ENCODE measurements at regions not wholly inside any gene's neighbourhood (a gene's known extent, or its start where the extent isn't known, plus 50 kb on each side); places are given as distances from the start of the nearest gene placed in this dataset.

- TF ChIP-seq CTCF (IDR thresholded peaks at IDR 0.05; ENCODE audit: control insufficient read depth, extremely low read depth, insufficient read depth), result no peak
- no peak overlapping the region for H3K4me3 ChIP-seq (ENCODE audit: low read depth, low read length)
- DNase-seq (ENCODE audit: low read depth), result no peak
These were observed 1755.0 kb downstream of the MAT2B start for GRCh38 chr5:165260426-165260825.

- no peak for TF ChIP-seq CTCF (IDR thresholded peaks at IDR 0.05; ENCODE audit: control insufficient read depth, extremely low read depth, insufficient read depth)
- no peak for DNase-seq (ENCODE audit: low read depth)
- H3K4me3 ChIP-seq (ENCODE audit: low read depth, low read length), result no peak overlapping the region
These were observed 1758.1 kb downstream of the MAT2B start for GRCh38 chr5:165263536-165263935.

- no peak for DNase-seq (ENCODE audit: low read depth)
- no peak for TF ChIP-seq CTCF (IDR thresholded peaks at IDR 0.05; ENCODE audit: control insufficient read depth, extremely low read depth, insufficient read depth)
- H3K4me3 ChIP-seq (ENCODE audit: low read depth, low read length), result no peak overlapping the region
These were observed 1761.5 kb downstream of the MAT2B start for GRCh38 chr5:165266939-165267338.

GRCh38 chr5:165272436-165272835, 1767.0 kb downstream of the MAT2B start:
- no peak for TF ChIP-seq CTCF (IDR thresholded peaks at IDR 0.05; ENCODE audit: control insufficient read depth, extremely low read depth, insufficient read depth)
- no peak for DNase-seq (ENCODE audit: low read depth)
- H3K4me3 ChIP-seq (ENCODE audit: low read depth, low read length), result no peak overlapping the region

- no peak for TF ChIP-seq CTCF (IDR thresholded peaks at IDR 0.05; ENCODE audit: control insufficient read depth, extremely low read depth, insufficient read depth)
These were observed 1772.2 kb downstream of the MAT2B start for GRCh38 chr5:165277661-165278060.

GRCh38 chr5:165282491-165282890, 1777.1 kb downstream of the MAT2B start:
- no peak overlapping the region for H3K4me3 ChIP-seq (ENCODE audit: low read depth, low read length)
- no peak for TF ChIP-seq CTCF (IDR thresholded peaks at IDR 0.05; ENCODE audit: control insufficient read depth, extremely low read depth, insufficient read depth)
- DNase-seq (ENCODE audit: low read depth), result no peak

More at GRCh38 chr5:165277661-165278060, 1772.2 kb downstream of the MAT2B start:
- DNase-seq (ENCODE audit: low read depth), result no peak
- no peak overlapping the region for H3K4me3 ChIP-seq (ENCODE audit: low read depth, low read length)

GRCh38 chr5:165286692-165287091, 1781.3 kb downstream of the MAT2B start:
- DNase-seq (ENCODE audit: low read depth), result no peak
- no peak for TF ChIP-seq CTCF (IDR thresholded peaks at IDR 0.05; ENCODE audit: control insufficient read depth, extremely low read depth, insufficient read depth)
- H3K4me3 ChIP-seq (ENCODE audit: low read depth, low read length), result no peak overlapping the region

Measured in LNCaP clone FGC (cell line).